ENCODE measurements at regions not wholly inside any gene's neighbourhood (a gene's known extent, or its start where the extent isn't known, plus 50 kb on each side); places are given as distances from the start of the nearest gene placed in this dataset.
"Not testable (repeated sequence)": the region's sequence is repeated elsewhere in the genome, so short reads cannot be mapped to it uniquely, and the experiment has no call there.

- Histone ChIP-seq H3K9me3 (ENCODE audit: low read length) (no peaks in the 10 kb centered on the region), H3K4me3 (ENCODE audit: low read length) (no peak overlapping the region), H4K20me1 (ENCODE audit: insufficient read depth, low read depth, low read length) (no peaks in the 10 kb centered on the region), H3K36me3 (ENCODE audit: insufficient read depth, low read length) (no peaks in the 10 kb centered on the region), H3K27me3 (ENCODE audit: low read length) (no peaks in the 10 kb centered on the region), H3K27ac (ENCODE audit: low read length) (no peak overlapping the region), H3K4me2 (ENCODE audit: low read depth, low read length, poor library complexity, severe bottlenecking) (no peak overlapping the region), H3K4me1 (ENCODE audit: low read length) (no peaks in the 10 kb centered on the region), H3K79me2 (ENCODE audit: low read length) (no peaks in the 10 kb centered on the region), H3K9me2 (replicated peaks; ENCODE audit: insufficient read depth, low read length) (no peaks in the 10 kb centered on the region), H2AFZ (ENCODE audit: low read length) (no peak overlapping the region), H3K9ac (ENCODE audit: low read length) (no peak overlapping the region)
- no peak for DNase-seq
Measured at GRCh38 chr9:89684912-89685636, 80.3 kb downstream of the GADD45G start.

DNA sequence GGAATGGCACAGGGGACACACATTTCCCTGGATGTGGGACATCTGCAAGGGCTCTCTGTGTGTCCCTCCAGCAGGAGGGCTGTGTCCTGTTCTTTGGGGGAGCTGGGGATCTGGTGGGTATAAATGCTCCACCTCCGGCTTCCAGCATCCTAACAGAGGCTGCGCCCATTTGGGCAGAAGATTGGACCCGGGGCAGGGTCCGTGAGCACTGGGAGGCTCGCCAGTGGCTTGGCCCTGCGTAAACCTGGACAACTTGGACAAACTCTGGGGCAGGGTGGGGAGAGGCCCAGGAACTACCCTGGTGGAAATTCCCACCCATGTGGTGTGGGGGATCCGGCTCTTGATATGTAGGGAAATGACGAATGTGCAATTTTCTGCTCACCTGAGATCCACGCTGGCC, 80.9 kb downstream of the GADD45G start:
- Histone ChIP-seq H3K27ac (ENCODE audit: low read length) (no peak overlapping the region), H3K27me3 (ENCODE audit: low read length) (no peaks in the 10 kb centered on the region), H3K4me3 (ENCODE audit: low read length) (no peak overlapping the region), H3K9me3 (ENCODE audit: low read length) (no peaks in the 10 kb centered on the region), H3K36me3 (ENCODE audit: insufficient read depth, low read length) (no peaks in the 10 kb centered on the region), H3K79me2 (ENCODE audit: low read length) (no peaks in the 10 kb centered on the region), H3K4me1 (ENCODE audit: low read length) (no peaks in the 10 kb centered on the region), H3K9me2 (replicated peaks; ENCODE audit: insufficient read depth, low read length) (no peaks in the 10 kb centered on the region), H2AFZ (ENCODE audit: low read length) (no peak overlapping the region), H3K4me2 (ENCODE audit: low read depth, low read length, poor library complexity, severe bottlenecking) (no peak overlapping the region), H4K20me1 (ENCODE audit: insufficient read depth, low read depth, low read length) (no peaks in the 10 kb centered on the region), H3K9ac (ENCODE audit: low read length) (no peak overlapping the region)
- no peak for DNase-seq

DNA sequence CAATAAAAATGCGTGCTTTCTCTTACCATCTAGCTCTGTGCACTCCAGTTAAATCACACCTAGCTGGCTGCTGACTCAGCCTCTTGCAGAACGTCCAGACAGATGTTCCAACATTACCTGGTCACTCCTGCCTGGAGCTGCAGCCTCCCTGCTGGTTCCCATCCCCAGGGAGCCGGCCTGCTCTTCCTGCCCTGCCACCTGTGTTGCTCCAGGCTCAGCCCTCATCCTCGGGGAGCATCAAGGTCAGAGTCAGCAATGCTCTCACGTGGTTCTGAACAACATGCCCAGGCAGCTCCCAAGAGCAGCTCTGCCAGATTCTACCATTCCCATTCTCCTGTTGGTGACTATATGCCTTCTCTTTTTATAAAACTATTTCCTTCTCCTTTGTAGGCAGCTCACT, 81.3 kb downstream of the GADD45G start:
- Histone ChIP-seq H3K4me3 (ENCODE audit: low read length) (no peak overlapping the region), H3K79me2 (ENCODE audit: low read length) (no peaks in the 10 kb centered on the region), H3K9me3 (ENCODE audit: low read length) (no peaks in the 10 kb centered on the region), H3K4me2 (ENCODE audit: low read depth, low read length, poor library complexity, severe bottlenecking) (no peak overlapping the region), H3K36me3 (ENCODE audit: insufficient read depth, low read length) (no peaks in the 10 kb centered on the region), H3K9ac (ENCODE audit: low read length) (no peak overlapping the region), H4K20me1 (ENCODE audit: insufficient read depth, low read depth, low read length) (no peaks in the 10 kb centered on the region), H3K27me3 (ENCODE audit: low read length) (no peaks in the 10 kb centered on the region), H2AFZ (ENCODE audit: low read length) (no peak overlapping the region), H3K27ac (ENCODE audit: low read length) (no peak overlapping the region), H3K9me2 (replicated peaks; ENCODE audit: insufficient read depth, low read length) (no peaks in the 10 kb centered on the region), H3K4me1 (ENCODE audit: low read length) (no peaks in the 10 kb centered on the region)
- DNase-seq, result no peak

DNA sequence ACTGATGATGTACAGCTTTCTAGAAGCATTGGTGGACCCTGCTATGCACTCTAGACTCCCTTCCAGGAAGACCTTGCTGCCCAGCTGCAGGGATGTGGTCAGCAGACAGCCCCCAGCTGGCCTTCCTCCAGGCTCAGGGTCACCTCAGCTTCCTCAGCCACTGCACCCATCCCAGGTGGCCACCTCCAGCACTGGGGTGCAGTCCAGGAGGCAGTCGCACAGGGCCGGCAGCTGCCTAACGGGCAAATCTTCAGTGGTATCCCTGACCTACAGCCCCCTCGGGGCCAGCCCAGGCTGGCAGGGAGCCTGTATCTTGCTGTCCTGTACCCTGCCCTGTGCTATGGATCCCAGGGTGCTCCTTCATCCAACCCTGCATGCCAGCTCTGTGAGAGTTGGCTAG, 81.8 kb downstream of the GADD45G start:
- no peak for DNase-seq
- Histone ChIP-seq H3K4me3 (ENCODE audit: low read length) (no peak overlapping the region), H3K9ac (ENCODE audit: low read length) (no peak overlapping the region), H3K79me2 (ENCODE audit: low read length) (no peaks in the 10 kb centered on the region), H3K4me2 (ENCODE audit: low read depth, low read length, poor library complexity, severe bottlenecking) (no peak overlapping the region), H2AFZ (ENCODE audit: low read length) (no peak overlapping the region), H3K36me3 (ENCODE audit: insufficient read depth, low read length) (no peaks in the 10 kb centered on the region), H3K9me2 (replicated peaks; ENCODE audit: insufficient read depth, low read length) (no peaks in the 10 kb centered on the region), H3K27ac (ENCODE audit: low read length) (no peak overlapping the region), H3K27me3 (ENCODE audit: low read length) (no peaks in the 10 kb centered on the region), H4K20me1 (ENCODE audit: insufficient read depth, low read depth, low read length) (no peaks in the 10 kb centered on the region), H3K4me1 (ENCODE audit: low read length) (no peaks in the 10 kb centered on the region), H3K9me3 (ENCODE audit: low read length) (no peaks in the 10 kb centered on the region)

- H3K4me3 ChIP-seq (ENCODE audit: low read length), result no peak overlapping the region
- DNase-seq, result no peak
- no peaks in the 10 kb centered on the region for H3K27me3 ChIP-seq (ENCODE audit: low read length)
- no peak overlapping the region for H3K9ac ChIP-seq (ENCODE audit: low read length)
- H3K9me3 ChIP-seq (ENCODE audit: low read length), result no peaks in the 10 kb centered on the region
- no peaks in the 10 kb centered on the region for H4K20me1 ChIP-seq (ENCODE audit: insufficient read depth, low read depth, low read length)
- H3K27ac ChIP-seq (ENCODE audit: low read length), result no peak overlapping the region
- H3K79me2 ChIP-seq (ENCODE audit: low read length), result no peaks in the 10 kb centered on the region
- H3K9me2 ChIP-seq (replicated peaks; ENCODE audit: insufficient read depth, low read length), result no peaks in the 10 kb centered on the region
- no peak overlapping the region for H3K4me2 ChIP-seq (ENCODE audit: low read depth, low read length, poor library complexity, severe bottlenecking)
- no peaks in the 10 kb centered on the region for H3K4me1 ChIP-seq (ENCODE audit: low read length)
- H3K36me3 ChIP-seq (ENCODE audit: insufficient read depth, low read length), result no peaks in the 10 kb centered on the region
- H2AFZ ChIP-seq (ENCODE audit: low read length), result no peak overlapping the region
Measured at GRCh38 chr9:89687188-89687587, 82.4 kb downstream of the GADD45G start.

DNA sequence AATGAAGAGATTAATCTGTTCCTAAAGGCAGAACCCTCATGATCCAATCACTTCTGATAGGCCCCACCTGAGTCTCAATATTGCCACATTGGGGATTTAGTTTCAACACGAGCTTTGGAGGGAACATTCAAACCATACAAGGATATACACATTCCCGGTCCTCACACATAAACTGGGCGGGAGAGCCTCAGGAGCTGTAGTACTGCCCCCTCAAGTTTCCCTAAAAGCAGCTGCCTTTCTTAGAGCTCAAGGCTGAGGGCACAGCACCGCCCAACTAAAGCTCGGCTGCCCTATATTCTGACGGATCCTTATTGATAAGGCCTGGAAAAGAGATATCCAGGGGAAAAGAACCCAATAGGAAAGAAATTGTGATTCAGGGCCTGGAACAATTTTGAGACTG, 83.0 kb downstream of the GADD45G start:
- no peaks in the 10 kb centered on the region for H3K9me3 ChIP-seq (ENCODE audit: low read length)
- no peaks in the 10 kb centered on the region for H3K4me1 ChIP-seq (ENCODE audit: low read length)
- H3K9me2 ChIP-seq (replicated peaks; ENCODE audit: insufficient read depth, low read length), result no peaks in the 10 kb centered on the region
- H3K9ac ChIP-seq (ENCODE audit: low read length), result no peak overlapping the region
- no peak overlapping the region for H3K27ac ChIP-seq (ENCODE audit: low read length)
- H3K4me2 ChIP-seq (ENCODE audit: low read depth, low read length, poor library complexity, severe bottlenecking), result no peak overlapping the region
- H3K27me3 ChIP-seq (ENCODE audit: low read length), result no peaks in the 10 kb centered on the region
- no peak overlapping the region for H3K4me3 ChIP-seq (ENCODE audit: low read length)
- no peak for DNase-seq
- H3K36me3 ChIP-seq (ENCODE audit: insufficient read depth, low read length), result no peaks in the 10 kb centered on the region
- no peaks in the 10 kb centered on the region for H3K79me2 ChIP-seq (ENCODE audit: low read length)
- no peaks in the 10 kb centered on the region for H4K20me1 ChIP-seq (ENCODE audit: insufficient read depth, low read depth, low read length)
- no peak overlapping the region for H2AFZ ChIP-seq (ENCODE audit: low read length)

DNA sequence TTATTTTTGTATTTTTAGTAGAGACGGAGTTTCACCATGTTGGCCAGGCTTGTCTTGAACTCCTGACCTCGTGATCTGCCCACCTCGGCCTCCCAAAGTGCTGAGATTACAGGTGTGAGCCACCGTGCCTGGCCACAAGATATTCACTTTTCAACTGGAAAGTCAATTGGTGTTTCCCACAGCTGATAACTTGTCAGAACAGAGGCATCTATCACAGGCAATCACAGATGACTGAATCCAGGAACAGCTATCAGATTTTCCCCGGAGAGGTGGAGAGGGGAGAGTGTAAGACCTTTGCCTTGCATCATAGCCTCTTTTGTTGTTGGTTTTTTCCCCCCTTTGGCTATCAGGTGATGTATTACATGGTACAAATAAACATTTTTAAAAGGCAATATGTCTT, 84.5 kb downstream of the GADD45G start:
- not testable (repeated sequence) for H3K79me2 ChIP-seq (ENCODE audit: low read length); H3K4me1 ChIP-seq (ENCODE audit: low read length)

DNA sequence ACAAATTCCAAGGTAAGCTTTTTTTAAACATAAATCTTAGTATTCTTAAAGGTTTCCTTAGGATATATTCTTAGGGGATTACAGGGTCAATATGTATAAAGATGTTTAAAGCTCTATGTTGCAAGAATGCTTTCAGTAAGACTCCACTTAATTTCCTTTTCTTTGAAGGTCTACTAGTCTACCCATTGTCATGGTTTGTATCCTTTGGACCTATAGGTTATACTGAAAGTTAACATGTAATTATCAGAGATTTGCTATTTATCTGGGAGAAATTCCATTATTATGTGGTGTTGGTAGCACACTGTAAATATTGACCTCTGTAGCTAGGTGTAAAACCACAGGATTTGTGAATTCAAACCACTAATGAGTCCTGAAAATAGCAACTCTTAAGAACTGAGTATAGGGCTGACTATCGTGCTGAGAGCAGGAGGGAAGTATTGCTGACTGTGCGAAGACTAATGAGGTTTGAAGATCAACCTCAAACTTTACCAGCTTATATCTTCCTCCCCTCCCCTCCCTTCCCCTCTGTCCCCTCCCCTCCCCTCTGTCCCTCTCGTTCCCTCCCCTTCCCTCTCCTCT, 85.6 kb downstream of the GADD45G start:
- Histone ChIP-seq H4K20me1 (ENCODE audit: insufficient read depth, low read depth, low read length) (no peaks in the 10 kb centered on the region), H3K9me3 (ENCODE audit: low read length) (no peaks in the 10 kb centered on the region), H3K79me2 (ENCODE audit: low read length) (no peaks in the 10 kb centered on the region), H2AFZ (ENCODE audit: low read length) (no peak overlapping the region), H3K4me1 (ENCODE audit: low read length) (no peaks in the 10 kb centered on the region), H3K9me2 (replicated peaks; ENCODE audit: insufficient read depth, low read length) (no peaks in the 10 kb centered on the region), H3K27me3 (ENCODE audit: low read length) (no peaks in the 10 kb centered on the region), H3K4me3 (ENCODE audit: low read length) (no peak overlapping the region), H3K36me3 (ENCODE audit: insufficient read depth, low read length) (no peaks in the 10 kb centered on the region), H3K27ac (ENCODE audit: low read length) (no peak overlapping the region), H3K4me2 (ENCODE audit: low read depth, low read length, poor library complexity, severe bottlenecking) (no peak overlapping the region), H3K9ac (ENCODE audit: low read length) (no peak overlapping the region)
- no peak for DNase-seq

More for the DNA sequence above, 84.5 kb downstream of the GADD45G start:
- not testable (repeated sequence) for H3K9me3 ChIP-seq (ENCODE audit: low read length); H3K4me3 ChIP-seq (ENCODE audit: low read length); H3K9me2 ChIP-seq (replicated peaks; ENCODE audit: insufficient read depth, low read length); DNase-seq; H4K20me1 ChIP-seq (ENCODE audit: insufficient read depth, low read depth, low read length); H3K4me2 ChIP-seq (ENCODE audit: low read depth, low read length, poor library complexity, severe bottlenecking); H3K9ac ChIP-seq (ENCODE audit: low read length); H3K27me3 ChIP-seq (ENCODE audit: low read length); H3K27ac ChIP-seq (ENCODE audit: low read length); H2AFZ ChIP-seq (ENCODE audit: low read length); H3K36me3 ChIP-seq (ENCODE audit: insufficient read depth, low read length)

Measured in Karpas-422 (cell line).